HG02642 (cell line): ENCODE measurements at regions not wholly inside any gene's neighbourhood (a gene's known extent, or its start where the extent isn't known, plus 50 kb on each side); places are given as distances from the start of the nearest gene placed in this dataset.

Source experiments
- ATAC-seq: cut with Tn5 transposase; IDR thresholded peaks from one replicate; pipeline ENCODE4 v1.9.1; 2021; ENCODE audit warnings: mild to moderate bottlenecking; ENCODE audit not compliant: unreplicated experiment, poor library complexity

GRCh38 chr21:16838331-16838730 is 674.5 kb upstream of the CXADR start:
- no peak for ATAC-seq

DNA sequence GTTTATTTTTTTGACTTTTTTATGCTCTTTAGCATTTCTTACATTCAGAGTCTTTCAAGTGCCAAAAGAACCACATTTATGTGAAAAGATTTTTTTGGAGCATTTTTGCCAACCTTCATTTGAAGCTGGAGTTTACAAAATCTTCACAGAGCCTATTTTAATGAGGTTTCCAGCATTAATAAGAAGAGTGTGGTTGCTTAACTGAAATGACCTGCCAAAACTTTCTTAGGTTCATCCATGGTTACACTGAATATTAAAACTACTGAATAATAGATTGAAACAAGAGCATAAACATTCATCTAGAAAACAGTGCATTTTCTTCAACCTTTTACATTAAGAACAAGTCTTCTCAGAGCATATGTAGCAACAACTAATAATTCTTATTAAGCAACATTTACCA is 672.3 kb upstream of the CXADR start:
- no peak for ATAC-seq

GRCh38 chr21:16841975-16842695 is 670.7 kb upstream of the CXADR start:
- no peak for ATAC-seq

GRCh38 chr21:16842696-16843035 is 670.2 kb upstream of the CXADR start:
- ATAC-seq = no peak

- ATAC-seq = no peak
Measured at GRCh38 chr21:16847211-16847610, 665.6 kb upstream of the CXADR start.

DNA sequence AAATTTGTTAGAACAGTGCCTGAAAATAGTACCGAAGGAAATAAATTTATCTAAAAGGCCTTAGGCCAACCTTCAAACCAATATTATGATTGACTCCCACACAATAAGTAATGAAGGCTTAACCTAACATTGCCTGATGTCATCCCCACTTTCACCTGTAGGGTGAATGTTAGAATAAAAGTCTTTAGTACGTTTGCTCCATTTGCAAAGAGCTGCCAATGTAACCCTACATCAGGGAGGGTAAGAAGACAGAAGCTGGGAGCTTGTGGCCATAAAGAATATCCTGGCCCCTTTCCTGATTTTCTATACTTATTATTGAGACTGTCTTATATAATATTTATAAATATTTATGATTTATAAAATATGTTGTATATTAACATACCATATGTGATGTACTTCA is 661.8 kb upstream of the CXADR start:
- ATAC-seq = no peak

DNA sequence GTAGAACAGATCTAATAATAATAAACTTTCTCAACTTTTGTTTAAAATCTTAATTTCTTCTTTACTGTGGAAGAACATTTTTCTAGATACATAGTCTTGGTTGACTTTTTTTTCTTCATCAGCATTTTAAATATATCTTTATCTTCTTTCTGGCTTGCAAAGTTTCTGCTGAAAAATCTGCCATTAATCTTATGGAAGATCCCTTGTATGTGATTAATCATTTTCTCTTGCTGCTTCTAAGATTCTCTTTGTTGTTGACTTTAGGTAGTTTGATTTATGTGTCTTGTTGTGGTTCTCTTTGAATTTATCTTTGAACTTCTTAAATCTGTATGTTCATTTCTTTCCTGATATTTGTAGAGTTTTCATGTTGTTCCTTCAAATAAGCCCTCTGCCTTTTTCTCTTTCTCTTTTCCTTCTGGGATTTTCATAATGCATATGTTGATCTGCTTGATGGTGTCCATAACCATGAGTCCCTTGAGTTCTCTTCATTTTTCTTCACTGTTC is 657.6 kb upstream of the CXADR start:
- no peak for ATAC-seq

DNA sequence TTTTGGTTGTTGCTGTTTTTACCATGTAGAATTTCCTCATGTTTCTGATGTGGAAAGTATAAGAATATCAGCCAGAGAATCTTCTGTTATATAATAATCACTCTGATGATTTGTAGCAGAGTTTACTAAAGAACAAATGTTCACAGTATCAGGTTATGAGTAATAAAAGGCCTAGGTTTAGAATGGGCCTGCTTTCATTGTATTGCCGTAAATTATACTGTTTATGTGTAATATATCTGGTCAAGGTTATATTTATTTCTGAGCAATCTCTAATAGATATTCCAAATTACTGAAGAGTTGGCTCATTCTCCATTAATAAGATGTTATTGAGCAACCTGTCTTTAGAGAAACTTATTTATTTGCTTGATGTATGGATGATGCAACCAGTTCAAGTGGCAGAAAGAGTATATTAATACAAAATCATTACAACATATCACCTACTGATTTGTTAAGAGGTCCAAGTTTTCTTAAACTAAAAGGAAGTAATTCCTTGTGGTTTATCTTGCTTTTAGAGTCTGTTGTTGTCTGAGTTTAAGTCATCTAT is 649.4 kb upstream of the CXADR start:
- no peak for ATAC-seq

GRCh38 chr21:16863908-16864307 is 648.9 kb upstream of the CXADR start:
- no peak for ATAC-seq

- no peak for ATAC-seq
Measured at GRCh38 chr21:16865632-16866031, 647.2 kb upstream of the CXADR start.

- ATAC-seq = no peak
Measured at GRCh38 chr21:16866851-16867250, 646.0 kb upstream of the CXADR start.

GRCh38 chr21:16870103-16870502 is 642.7 kb upstream of the CXADR start:
- no peak for ATAC-seq

DNA sequence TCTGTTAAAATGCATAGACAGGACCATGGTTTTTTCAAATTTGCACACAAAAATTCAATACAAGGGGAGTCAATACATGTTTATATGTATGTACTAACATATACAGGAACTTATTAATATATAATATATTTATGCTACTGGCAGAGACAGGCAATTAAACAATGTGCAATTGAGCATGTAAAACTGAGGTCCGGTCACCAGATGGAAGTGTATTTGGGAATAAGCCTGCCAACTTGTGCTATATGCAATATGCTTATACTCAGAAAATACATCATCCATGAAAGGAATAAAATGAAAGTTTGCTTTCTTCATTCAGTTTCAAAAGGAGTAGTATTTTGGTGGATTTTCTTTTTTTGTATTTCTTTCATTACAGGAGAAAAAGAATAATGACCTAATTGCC is 640.2 kb upstream of the CXADR start:
- ATAC-seq = no peak

- ATAC-seq = no peak
Measured at GRCh38 chr21:16873176-16873575, 639.7 kb upstream of the CXADR start.

DNA sequence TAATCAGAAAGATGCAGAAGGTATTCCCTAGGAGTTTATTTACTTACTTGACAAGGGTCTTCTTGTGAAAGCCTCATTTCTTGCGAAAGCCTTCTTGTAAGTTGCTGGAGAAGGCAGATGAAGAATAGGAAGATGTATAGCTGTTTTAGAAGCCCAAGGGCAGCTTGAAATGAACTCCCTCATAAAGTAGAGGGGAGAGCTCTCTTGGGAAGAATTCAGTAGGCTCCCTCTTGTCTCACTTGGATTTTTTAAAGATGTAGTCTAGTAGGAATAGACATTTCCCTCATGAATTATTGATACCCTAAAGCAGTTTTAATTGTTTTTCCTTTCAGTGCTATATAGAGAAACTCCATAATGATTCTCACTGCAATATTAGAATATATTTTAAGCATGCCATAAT is 639.2 kb upstream of the CXADR start:
- ATAC-seq = no peak

GRCh38 chr21:16879479-16879878 is 633.4 kb upstream of the CXADR start:
- ATAC-seq = no peak

DNA sequence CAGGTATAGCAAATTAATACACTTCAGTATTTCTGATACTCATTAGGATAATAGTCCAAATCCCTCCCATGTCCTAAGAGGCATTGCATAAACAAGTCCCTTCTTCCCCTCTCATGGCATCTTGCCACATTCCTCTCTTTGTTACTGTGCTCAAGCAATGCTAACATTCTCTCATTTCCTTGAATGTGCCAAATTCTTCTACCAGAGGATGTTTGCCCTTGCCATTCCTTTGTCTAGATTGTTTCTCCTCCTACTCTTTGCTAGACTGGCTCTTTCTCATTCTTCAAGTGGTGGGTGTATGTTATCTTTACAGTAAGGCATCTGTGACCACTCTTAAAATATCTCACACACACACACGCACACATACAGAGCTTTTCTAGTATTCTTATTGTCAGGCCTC is 621.0 kb upstream of the CXADR start:
- no peak for ATAC-seq

DNA sequence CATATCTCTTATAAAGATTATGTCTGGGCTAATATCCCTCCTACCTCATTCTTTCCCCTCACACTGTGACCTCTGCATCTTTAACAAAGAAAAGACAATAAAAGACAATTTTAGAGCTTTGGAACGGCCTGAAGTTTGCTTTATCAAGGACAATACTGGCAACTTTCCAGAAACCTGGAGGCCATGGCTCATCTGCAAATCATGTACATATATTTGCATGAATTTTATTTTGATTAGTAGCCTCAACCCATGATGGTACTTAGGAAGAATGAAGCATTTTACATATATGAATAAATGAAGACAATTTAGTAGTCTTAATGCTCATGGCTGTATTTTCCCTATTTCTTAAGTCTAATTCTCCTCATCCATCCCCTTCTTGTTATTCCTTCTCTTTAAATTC is 612.2 kb upstream of the CXADR start:
- ATAC-seq = no peak

DNA sequence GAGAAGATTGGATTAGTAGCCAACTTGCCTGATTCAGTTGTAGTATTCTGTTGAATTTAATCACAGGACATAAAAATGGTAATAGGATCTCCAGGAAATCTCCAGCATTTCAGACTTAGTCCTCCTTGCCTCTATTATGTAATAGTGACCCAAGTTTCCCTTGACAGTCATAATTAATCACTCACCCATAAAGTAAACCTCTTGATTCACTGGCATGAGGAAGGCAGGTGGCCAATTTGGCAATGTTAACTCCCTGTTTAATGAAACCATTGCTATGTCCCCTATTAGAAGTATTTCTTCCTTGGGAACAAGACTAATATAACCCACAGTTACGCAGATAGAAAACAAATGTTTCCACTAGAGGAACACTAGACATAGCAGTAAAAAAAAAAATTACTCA is 604.8 kb upstream of the CXADR start:
- no peak for ATAC-seq

DNA sequence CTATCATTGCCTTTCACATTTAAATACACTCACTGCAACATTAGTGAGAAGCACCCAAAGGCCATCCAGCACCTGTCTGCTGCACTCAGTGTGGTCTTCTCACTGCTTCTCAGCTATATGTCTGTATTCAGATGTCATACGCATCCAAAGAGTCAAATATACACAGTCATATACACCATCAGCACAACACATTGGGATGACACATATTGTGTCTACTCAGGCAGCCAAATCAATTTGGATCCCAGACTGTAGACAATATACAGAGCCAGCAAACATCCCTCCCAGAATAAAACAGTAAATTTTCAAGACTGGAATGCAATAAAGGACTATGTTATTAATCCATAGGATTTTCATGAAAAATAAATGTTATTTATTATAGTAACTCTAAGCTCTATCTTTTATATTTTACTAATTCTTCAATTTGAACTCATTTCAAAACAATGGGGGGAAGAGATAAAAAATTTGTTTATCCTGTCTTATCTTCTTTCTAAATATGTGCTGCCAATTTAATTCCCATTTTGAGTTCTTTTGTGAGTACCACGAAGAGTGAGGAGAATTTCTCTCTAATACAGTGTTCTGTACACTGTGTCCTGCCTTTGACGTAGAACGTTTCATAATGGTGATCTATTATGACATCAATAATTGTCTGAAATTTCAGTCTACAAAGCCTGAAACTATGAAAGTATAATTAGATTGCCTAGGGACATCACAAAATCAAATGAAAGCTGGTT is 602.2 kb upstream of the CXADR start:
- no peak for ATAC-seq

GRCh38 chr21:16911166-16911607 is 601.7 kb upstream of the CXADR start:
- no peak for ATAC-seq

DNA sequence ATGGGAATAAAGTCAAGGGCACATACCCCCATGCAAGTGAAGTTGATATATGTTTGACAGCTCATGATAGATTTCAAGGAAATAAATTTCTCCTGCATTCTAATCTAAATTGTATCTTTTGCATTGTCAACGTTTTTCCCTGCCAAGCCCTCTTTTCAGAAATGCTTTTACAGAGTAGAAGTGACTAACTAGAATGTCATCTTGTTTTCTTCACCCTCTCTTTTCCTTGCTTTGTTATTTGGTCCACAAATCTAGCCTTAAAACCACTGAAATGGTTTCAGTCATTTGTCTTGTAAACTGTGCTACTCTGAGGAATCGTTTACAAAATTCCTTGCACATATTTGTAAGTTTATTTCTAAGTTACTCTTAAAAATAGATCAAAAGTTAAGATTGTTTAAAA is 600.8 kb upstream of the CXADR start:
- ATAC-seq = no peak
